Choroid plexus epithelial cell (primary cell): ENCODE measurements at regions not wholly inside any gene's neighbourhood (a gene's known extent, or its start where the extent isn't known, plus 50 kb on each side); places are given as distances from the start of the nearest gene placed in this dataset.

ENCODE experiments used
- DNase-seq: peaks from one replicate; pipeline ENCODE4 v3.0.0-alpha.2; 2010; ENCODE audit warnings: low read depth
- H3K4me3 ChIP-seq: 2 replicates; pipeline ENCODE4 v1.5.1; 2011; ENCODE audit warnings: low read depth, mild to moderate bottlenecking, control low read depth, low read length, moderate library complexity
- TF ChIP-seq, protein P1 (sequence below): conservative IDR thresholded peaks from 2 replicates; pipeline ENCODE4 v1.5.1; 2011; ENCODE audit warnings: low read depth, mild to moderate bottlenecking, control low read depth, inconsistent platforms, low read length, moderate library complexity

DNA sequence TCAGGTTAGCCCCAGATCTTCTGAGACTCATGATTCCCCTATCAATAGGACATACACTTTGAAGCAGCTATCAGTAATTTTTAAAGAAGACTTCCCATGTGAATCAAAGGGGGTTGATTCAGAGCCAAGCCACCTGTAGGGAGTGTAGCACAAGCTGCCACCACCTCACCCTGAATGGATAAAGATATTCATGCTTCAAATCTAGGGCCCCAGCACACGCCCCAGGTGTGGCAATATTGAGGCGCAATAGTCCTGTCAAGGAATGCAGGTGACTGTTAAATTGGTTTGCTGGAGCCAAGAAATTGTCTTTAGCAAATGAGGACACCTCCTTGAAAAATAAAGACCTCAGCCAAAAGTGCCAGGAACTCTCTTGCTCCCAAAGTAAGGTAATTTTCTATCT is 404.4 kb downstream of the MAFB start:
- TF ChIP-seq, protein P1, sequence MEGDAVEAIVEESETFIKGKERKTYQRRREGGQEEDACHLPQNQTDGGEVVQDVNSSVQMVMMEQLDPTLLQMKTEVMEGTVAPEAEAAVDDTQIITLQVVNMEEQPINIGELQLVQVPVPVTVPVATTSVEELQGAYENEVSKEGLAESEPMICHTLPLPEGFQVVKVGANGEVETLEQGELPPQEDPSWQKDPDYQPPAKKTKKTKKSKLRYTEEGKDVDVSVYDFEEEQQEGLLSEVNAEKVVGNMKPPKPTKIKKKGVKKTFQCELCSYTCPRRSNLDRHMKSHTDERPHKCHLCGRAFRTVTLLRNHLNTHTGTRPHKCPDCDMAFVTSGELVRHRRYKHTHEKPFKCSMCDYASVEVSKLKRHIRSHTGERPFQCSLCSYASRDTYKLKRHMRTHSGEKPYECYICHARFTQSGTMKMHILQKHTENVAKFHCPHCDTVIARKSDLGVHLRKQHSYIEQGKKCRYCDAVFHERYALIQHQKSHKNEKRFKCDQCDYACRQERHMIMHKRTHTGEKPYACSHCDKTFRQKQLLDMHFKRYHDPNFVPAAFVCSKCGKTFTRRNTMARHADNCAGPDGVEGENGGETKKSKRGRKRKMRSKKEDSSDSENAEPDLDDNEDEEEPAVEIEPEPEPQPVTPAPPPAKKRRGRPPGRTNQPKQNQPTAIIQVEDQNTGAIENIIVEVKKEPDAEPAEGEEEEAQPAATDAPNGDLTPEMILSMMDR, result no peak
- no peak for DNase-seq
- no peak overlapping the region for H3K4me3 ChIP-seq

DNA sequence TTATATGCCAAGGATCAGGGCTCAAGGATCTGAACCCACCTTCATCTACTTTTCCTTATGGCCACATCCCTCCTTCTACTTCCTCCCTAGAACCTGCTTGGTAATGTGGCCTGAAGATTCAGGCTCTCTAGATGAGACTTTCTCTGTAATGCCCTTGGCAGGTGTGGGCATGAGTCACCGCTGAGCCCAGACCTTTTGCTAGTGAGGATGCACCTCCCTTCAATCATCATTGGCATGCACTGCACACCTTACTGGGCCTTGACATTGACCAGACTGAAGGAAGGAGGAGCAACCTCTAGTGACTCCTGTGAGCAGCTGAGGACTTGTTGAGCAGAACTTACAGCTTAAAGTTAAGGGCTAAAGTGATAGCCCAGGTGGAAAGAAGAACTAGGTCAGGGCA is 405.3 kb downstream of the MAFB start:
- no peak overlapping the region for H3K4me3 ChIP-seq
- TF ChIP-seq, protein P1, result no peak
- no peak for DNase-seq

DNA sequence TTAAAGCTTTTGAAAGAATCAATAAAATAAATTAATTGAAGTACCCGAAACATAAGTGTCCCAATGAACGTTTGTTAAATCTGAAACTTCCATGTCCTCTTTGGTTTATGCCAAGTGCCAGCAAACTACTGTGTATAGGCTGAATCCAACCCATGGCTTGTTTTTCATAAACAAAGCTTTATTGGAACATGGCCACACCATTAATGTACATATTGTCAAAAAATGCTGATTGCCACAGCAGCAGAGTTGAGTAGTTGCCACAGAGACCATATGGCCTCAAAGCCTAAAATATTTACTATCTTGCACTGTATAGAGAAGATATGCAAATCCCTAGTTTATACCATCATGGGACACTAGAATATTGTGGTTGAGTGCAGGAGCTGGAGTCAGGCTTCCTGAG is 406.1 kb downstream of the MAFB start:
- no peak overlapping the region for H3K4me3 ChIP-seq
- TF ChIP-seq, protein P1, result no peak
- no peak for DNase-seq

DNA sequence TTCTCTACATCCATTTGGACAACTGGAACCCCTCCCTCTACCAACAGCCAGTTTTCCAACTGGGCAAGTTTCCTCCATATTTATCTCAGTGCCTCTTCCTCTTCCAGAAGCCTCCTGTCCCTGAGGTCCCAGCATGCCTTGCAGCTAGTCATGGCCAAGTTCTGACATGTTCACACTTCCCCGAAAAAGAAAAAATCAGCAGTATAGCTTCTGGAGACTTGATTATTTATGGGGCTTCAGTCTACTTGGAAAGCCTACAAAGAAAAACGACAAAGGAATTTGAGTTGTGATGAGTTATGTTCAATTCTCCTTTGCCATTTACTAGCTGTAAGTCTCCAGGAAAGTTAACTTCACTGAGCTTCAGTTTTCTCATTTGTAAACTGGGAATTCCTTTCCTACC is 406.5 kb downstream of the MAFB start:
- TF ChIP-seq, protein P1, result no peak
- H3K4me3 ChIP-seq, result no peak overlapping the region
- DNase-seq, result no peak

DNA sequence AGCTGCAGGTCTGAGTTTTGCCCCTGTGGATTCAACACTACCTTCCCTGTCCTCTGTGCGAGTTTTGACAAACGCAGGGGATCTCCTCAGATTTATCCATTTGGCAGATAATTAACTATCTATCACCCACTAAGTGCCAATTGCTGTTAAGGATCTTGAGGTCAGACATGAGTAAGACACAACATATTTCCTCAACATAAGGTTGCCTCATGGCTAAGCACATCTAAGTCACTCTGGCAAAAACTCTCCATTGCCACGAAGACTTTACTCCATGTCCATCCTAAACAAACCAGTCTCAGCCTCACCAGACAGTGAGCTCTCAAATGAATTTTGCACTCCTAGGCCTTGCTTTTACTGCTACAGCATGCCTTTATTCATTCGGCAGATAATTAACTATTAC is 408.4 kb downstream of the MAFB start:
- H3K4me3 ChIP-seq, result no peak overlapping the region
- TF ChIP-seq, protein P1, result no peak
- DNase-seq, result no peak

DNA sequence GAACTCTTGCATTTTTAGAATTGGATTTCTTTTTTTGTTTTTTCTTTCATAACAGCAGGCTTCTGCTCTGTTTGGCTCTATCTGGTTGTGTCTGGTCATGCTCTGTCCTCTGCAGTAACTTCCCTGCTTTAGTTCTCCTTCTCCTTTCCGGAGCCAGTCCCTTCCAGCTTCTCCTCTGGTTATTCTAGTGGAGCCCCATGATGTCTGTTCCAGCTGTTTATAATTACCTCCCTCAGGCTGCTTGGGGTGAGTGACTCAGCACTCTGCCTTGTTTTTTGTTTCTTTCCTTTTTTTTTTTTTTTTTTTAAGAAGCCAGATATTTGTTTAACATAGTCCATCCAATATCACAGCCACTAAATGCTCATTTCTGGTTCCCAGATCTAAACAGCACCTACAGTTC is 409.6 kb downstream of the MAFB start:
- TF ChIP-seq, protein P1, result no peak
- DNase-seq, result peak; percentile 86
- no peak overlapping the region for H3K4me3 ChIP-seq

DNA sequence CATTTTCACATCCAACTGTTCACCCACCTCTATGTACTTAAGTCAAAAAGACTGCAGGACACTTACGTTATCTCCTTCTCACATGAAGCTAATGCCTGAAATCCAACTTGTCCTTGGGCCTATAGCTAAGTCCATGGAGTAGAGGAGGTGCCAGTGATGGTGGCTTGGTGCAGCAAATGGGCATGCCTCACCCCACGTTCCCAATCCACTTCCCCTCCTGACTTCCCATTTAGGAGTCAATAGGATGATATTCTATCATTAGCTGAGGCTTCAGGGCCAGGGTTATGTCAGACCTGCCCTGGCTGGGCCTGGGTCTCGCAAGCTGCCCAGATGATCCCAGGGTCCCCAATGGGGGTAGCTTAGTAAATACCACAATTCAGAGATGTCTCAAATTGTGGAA is 410.4 kb downstream of the MAFB start:
- no peak overlapping the region for H3K4me3 ChIP-seq
- no peak for DNase-seq
- TF ChIP-seq, protein P1, result no peak
